ENCODE measurements at regions not wholly inside any gene's neighbourhood (a gene's known extent, or its start where the extent isn't known, plus 50 kb on each side); places are given as distances from the start of the nearest gene placed in this dataset.
"Not testable (repeated sequence)": the region's sequence is repeated elsewhere in the genome, so short reads cannot be mapped to it uniquely, and the experiment has no call there.

DNA sequence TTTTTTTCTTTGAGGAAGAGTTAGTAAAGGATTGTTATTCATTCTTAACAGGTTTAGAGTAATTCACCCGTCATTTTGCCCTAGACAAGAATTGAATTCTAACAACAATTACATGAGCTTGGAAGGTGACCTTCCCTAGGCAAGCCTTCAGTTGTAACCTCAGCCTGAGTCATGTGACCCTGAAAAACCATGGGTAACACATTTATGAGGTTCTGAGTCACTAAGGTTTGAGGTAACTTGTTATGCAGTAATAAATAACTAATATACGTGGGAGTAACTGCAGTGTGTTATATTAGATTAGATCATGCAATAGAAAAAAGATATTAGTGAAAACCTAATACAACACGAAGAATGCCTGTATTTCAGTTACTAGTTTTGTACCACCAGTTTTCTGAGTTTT, 237.6 kb upstream of the NDN start:
- no peak for DNase-seq (ENCODE audit: low read depth)

DNA sequence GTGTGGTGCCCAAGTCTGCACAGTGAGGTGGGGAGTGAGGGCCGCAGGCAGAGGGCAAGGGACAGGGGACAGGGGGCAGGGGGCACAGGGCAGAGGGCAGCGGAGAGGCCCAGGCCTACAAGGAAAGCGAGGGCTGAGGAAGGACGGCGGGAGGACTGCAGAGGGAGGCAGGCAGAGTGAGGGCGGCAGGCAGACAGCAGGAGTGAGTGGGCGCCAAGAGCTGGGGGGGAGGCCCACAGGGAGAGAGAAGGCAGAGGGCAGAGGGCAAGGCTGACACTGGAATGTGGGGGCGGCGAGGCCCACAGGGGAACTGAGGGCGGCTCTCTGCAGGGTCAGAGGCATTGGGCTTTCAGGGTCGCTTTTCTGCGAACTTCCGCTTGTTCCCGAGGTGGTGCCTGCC, 267.8 kb upstream of the NDN start:
- no peak for DNase-seq (ENCODE audit: low read depth)

DNA sequence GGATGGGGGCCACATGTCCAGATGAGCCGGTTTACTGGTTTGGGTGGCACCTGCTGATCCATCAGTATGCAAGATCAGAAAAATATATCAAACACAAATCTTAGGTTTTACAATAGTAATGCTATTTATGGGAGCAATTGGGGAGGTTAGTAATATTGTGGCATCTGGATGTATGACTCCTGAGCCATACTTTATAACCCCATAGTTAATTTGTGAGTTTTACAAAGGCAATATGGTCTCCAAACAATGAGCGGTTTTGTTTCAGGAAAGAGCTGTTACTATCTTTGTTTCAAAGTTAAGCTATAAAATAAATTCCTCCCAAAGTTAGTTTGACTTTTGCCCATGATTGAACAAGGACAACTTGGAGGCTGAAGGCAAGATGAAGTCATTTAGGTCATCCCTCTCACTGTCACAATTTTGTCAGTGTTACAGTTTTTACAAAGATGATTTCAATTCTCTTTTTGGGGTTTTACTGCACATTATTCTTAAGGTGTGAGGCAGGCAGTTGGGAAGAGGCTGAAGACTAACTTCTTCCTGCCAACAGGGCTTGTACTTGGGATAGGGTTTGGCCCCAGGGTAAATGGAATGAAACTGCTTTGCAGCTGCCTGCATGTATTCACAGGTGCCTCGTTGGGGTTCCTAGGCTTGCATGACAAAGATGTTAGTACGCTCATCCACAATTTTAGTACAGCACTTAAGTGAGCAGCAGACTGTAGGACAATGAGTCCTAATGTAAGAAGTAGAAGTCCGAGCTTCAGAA, 296.6 kb upstream of the NDN start:
- DNase-seq (ENCODE audit: low read depth), result no peak

DNA sequence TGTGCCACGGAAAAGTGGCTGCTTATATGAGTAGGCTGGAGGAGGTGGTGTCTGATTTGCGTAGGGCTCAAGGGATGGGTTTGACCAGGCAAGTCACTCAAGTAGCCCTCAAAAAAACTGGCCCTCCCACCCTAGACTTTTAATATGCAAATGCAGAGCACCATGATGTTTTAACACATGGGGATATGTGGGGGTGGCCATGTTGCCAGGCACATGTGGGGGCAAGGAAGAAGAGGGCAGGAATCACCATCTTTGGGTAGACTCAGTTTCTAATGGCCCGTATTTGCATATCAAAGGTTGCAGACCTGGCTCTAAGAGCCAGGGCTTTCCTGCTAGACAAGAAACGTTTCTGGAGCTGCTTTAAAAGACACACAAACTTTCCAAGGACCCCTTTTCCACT, 307.2 kb upstream of the NDN start:
- no peak for DNase-seq (ENCODE audit: low read depth)

DNA sequence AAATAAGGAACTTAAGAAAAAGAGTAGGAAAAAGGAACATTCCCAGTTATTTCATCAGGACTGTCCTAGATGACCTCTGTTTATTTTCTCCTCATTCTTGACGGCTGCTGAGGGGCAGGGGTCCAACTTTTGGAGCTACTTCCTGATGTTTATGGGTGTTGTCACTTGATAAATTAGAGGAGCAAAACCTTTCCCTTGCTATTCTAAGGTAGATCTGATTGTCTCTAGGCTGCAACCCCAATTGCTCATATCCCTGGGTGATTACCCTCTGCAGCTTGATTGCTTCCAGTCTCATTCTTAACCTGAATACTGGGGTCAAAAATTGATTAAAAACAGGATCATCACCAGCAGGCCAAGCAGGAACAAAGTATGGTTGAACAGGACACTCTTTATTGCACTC, 311.0 kb upstream of the NDN start:
- no peak for DNase-seq (ENCODE audit: low read depth)

DNA sequence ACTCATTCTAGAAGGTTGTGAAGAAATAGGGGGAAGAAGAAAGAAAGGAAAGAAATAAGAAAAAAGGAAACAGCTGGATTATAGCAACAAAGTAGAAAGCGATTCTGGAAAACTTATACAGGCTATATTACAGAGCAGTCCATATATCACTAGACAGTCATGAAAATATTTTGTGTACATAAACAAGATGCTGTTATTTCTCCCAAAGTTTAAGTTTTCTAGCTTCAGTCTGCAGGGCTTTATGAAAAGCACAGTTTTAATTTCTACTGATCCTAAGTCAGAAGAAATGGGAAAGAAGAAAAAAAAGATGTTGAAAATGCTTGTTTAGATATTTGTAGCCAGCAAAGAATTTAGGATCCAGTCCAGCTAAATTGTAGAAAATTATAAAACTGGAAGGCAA, 321.4 kb upstream of the NDN start:
- no peak for DNase-seq (ENCODE audit: low read depth)

DNA sequence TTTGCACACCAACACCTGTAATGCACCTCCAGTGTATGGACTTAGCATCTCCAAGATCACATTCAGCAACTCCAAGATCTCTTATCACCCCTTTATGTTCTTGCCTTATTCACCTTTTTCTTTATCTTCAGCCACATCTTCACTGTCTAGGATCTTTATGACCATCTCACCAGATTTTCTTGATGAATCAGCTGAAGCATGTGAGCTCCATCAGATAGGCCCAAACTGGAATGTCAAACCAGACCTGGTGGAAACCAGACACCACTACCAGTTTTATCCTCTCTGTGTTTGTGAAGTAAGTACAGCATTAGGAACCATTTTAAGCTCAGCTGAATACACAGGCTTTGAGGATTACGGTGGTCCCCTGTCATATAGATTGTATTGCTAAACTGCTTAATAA, 330.4 kb upstream of the NDN start:
- no peak for DNase-seq (ENCODE audit: low read depth)

DNA sequence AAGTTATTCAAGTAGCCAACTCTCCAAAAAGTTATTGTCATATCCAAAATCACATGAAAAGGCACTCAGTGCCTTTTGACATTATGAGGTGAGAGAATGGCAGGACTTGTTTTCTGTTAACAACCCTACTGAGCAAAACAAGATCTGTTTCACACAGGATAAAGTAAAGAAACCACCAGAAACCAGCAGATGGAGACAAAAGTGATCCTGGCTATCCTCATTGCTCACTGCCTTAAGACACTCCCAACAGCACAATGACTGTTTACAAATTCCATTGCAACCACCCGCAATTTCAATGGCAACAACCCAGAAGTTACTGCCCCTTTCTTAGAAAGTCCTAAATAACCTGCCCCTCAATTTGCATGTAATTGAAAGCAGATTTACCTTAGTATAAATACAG, 352.6 kb upstream of the NDN start:
- no peak for DNase-seq (ENCODE audit: low read depth)

DNA sequence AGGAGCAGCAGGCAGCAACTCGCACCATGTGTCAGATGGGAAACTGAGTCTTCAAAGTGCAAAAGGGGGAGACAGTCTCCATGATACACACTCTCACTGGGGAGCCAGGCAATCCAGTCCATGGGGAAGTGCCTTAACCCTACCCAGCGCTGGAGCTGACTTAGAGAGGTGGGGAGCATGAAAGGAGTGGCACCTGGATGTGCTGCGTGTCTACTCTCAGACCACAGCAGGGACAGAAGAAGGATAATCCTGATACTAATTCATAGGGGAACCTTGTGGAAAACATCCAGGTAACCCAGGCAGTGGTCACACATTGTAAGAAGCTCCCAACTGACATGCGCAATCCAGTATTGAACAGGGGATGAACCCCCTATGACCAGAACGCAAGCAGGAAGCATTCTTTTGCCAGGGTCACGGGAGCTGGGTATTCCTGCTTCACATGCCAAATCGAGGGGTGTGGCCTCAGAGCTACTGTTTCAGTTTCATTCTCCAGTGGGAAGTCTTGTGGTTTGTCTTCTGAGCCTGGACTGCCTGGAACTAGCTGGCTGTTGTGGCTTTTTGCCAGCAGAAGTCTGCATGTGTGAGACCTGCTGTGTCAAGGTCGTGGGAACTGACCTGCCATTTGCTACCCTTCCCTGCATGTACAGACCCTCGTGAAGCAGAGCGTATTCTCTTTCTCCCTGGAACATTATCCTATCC, 367.6 kb upstream of the NDN start:
- DNase-seq (ENCODE audit: low read depth), result no peak

DNA sequence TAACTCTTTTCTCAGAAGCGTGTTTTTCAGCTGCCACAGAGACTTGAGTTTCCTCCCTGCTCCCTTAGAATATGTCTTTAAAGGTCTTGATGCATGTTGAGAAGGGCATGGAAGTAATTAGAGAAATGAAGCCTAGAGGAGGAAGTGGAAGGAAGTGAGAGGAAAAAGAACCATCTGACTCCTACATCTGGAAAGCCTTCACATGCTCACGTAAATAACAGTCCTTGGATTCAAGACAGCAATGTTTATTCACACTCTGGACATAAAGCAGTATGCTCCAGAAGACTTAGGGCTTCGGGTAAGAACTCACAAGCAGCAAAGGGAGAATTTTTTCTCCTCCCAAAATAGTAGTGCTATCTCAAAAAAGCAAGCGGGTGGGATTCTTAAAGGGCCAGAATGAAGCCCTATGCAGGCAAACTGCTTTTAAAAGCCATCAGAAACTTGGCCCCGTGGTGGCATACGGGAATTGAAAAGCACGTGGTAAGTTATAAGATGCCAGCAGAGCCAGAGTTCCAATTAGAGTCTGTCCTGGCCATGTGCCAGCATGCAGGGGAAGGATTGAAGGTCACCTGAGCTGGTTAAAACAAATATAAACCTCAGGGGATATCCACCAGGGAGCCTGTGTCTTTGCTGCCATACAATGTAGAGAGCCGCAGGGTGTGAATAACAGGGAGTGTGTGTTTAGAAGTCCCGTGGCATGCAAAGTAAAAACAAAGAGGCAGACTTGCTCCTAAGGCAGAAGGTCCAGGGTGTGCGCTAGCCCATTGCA, 380.8 kb upstream of the NDN start:
- DNase-seq (ENCODE audit: low read depth), result no peak

DNA sequence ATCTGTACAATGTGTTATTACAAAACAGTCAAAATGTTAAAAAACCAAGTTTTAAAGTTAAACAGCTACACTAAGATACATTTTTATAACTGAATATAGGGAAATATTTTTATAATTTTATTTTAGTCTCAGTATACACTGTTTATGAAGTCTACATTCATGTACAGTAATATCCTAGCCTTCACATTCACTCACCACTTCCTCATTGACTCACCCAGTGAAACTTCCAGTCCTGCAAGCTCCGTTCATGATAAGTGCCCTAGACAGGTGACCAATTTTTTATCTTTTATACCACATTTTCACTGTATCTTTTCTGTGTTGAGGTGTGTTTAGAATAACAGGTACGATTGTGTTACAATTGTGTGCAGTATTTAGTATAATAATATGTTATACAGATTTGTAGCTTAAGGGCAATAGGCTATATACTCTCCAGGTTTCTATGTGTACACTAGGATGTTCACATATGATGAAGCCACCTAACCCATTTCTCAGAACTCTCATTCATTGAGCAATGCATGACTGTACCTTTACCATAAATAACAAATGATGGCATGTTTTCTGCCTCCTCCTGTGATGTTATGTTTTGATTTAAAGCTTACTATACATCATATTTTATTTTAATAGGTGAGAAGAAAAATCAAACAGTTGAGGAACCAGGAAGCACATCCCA, 388.4 kb upstream of the NDN start:
- no peak for DNase-seq (ENCODE audit: low read depth)

DNA sequence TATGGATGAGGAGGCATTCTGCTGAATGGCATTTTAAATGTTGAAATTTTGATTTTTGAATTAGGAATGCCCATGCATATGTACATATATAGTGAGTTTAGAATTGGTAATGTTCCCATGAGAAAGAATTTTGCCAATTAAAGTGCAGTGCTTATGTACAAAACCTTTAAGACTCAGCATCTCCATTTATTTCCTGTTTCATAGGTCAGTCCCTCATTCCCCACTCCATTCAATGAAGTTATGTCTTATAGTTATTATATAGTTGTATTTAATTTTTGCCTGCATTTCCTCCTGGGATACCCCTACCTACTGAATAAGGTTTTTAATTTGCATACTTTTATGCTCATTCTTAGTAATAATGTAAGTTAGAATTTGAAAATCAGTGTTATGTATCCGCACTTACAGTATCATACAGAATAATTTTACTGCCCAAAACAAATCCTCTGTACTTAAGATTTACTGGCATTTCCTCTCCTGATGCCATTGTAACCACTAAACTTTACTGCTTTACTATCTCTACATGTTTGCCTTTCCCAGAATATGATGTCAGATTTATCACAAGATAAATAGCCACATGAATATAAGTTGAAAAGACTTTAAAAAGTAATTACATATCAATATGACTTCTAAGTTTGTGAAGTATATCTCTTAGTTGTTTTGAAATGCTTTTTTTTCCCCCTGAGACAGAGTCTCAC, 389.1 kb upstream of the NDN start:
- DNase-seq (ENCODE audit: low read depth), result no peak

DNA sequence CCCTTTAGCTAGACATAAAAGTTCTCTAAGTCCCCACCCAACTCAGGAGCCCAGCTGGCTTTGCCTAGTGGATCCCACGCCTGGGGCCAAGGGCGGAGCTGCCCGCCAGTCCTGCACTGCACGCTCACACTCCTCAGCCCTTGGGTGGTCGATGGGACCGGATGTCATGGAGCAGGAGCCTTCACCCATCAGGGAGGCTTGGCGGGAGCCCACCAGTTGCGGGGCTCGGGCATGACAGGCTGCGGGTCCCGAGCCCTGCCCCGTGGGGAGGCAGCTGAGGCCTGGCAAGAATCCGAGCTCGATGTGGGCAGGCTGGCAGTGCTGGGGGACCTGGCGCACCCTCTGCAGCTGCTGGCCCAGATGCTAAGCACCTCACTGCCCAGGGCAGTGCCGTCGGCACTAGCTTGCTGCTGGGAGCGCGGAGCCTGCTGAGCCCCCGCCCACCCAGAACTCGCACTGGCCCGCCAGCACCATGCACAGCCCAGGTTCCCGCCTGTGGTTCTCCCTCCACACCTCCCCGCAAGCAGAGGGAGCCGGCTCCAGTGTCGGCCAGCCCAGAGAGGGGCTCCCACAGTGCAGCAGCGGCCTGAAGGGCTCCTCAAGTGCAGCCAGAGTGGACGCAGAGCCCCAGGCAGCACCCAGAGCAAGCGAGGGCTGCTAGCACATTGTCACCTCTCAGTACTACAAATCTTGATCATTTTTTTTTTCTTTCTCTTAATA, 391.4 kb upstream of the NDN start:
- DNase-seq (ENCODE audit: low read depth), result no peak

DNA sequence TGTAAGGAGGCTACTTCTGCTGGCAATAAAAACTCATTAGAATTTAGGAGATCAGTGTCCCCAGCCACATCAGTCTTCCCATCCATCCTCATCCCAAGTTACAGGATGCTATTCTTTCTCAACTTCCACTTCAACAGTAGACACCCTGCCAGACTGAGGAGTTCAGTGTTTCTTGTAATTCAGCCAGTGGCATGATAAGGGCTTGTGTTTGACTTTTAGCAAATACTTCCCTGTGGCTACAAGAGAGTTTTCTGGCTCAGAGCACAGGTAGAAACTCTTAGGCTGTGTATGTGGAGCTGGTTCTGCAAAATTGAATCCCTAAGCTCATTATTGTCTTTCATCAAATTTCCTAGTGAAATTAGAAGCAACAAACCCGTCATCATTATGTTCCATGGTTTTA, 401.8 kb upstream of the NDN start:
- not testable (repeated sequence) for DNase-seq (ENCODE audit: low read depth)

DNA sequence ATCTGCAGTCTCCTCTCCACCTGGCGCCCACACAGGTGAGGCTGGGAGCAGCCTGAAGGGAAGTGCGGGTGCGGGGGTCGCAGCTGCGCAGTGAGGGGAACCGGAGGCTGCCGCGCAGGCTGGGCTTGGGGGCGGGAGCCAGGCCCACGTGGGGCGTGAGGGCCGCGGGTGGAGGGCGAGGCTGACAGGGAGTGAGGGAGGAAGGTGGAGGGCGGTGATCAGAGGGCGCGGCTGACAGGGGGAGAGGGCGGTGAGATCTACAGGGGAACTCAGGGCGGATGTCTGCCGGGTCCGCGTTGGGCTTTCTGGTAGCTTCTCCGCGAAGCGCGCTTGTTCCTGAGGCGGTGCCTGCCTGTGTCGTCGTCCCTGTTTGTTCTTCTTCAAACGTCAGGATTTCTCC, 414.4 kb upstream of the NDN start:
- not testable (repeated sequence) for DNase-seq (ENCODE audit: low read depth)

DNA sequence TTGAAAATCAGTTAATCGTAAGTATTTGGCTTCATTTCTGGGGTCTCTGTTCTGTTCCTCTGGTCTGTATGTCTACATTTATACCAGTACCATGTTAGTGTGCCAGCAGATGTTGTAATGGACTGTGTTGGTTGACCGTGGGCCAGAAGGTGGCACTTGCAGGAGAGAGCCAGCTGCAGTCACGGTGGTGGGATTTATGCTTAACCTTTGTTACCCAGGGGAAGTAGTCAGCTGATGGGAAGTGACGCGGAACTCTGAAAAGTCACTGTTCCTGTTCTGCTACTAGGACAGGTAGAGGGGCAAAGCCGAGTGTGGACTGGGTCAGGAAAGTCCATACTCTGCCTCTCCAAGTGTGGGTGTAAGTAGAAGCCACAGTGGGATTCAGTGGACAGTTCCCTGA, 420.4 kb upstream of the NDN start:
- not testable (repeated sequence) for DNase-seq (ENCODE audit: low read depth)

DNA sequence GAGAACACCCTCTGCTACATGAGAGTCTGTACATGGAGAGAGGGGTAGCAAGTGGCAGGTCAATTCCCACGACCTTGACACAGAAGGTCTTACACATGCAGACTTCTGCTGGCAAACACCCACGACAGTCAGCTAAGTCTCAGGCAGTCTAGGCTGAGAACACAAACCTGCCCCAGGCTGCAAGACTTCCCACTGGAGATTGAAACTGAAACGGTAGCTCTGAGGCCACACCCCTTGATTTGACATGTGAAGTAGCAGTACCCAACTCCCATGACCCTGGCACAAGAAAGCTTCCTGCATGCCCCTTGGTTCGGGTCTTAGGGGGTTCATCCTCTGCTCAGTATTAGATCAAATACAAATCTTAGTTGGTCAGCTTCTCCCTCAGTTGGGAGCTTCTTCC, 420.8 kb upstream of the NDN start:
- DNase-seq (ENCODE audit: low read depth), result not testable (repeated sequence)

DNA sequence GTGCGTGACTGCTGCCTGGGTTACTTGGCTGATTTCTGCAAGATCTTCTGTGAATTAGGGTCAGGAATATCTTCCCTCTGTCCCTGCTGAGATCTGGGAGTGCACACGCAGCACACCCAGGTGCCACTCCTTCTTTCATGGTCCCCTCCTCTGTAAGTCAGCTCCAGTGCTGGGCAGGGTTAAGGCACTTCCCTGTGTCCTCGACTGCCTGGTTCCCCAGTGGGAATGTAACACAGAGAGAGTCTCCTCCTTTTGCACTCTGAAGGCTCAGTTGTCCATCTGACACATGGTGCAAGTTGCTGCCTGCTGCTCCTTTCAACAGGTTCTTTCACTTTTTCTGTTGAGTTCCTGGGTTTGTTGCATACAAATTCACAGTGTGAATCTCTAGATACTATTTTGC, 421.2 kb upstream of the NDN start:
- not testable (repeated sequence) for DNase-seq (ENCODE audit: low read depth)

DNA sequence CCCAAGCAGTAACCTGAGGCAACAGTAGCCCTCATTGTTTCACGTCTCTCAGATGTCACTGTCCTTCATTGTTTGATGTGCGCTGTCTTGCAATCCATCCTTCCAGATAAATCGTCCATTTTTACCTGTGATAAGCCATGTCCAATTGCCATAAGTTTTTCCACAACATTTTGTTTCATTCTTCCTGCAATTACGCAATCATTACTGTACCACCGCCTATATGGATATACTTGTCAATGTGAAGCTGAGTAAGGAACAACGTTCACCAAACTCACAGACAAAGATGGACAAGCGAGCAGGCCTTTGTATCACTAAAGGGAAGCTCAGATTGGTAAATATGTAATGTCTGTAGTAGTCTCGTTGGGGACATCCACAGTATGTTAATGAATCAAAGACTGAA, 452.5 kb upstream of the NDN start:
- not testable (repeated sequence) for DNase-seq (ENCODE audit: low read depth)

DNA sequence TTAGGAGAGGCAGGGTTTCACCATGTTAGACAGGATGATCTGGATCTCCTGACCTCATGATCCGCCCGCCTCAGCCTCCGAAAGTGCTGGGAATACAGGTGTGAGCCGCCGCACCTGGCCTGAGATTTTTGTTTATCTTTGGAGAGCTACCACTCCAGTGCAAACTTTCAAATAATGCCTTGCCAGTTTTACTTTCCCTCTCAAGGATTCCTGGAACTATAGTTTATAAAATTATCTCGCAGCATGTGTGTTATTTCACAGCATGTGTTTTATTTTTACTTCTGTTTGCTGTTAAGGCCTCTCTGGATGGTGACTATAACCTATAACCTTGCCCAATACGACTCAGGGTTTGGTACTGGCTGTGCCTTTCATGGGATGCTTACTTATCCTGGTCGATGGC, 458.0 kb upstream of the NDN start:
- not testable (repeated sequence) for DNase-seq (ENCODE audit: low read depth)

DNA sequence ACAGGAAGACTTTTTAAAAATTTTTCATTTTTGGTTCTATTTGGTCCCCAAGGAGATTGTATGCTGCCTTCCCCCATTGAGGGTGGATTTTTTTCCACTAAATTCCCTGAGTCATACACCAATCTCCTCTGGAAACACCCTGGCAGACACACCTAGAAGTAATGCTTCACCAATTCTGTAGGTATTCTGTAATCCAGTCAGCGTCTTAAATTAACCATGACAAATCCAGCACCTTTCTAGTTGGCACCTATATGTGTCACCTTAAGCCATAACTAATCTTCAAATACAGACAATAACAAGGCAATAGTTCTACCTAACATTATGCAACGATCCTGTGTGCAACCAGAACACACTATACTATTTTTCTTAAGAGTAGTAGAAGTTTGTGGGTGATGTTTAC, 459.1 kb upstream of the NDN start:
- DNase-seq (ENCODE audit: low read depth), result no peak
